ENCODE measurements at regions not wholly inside any gene's neighbourhood (a gene's known extent, or its start where the extent isn't known, plus 50 kb on each side); places are given as distances from the start of the nearest gene placed in this dataset.
"Not testable (repeated sequence)": the region's sequence is repeated elsewhere in the genome, so short reads cannot be mapped to it uniquely, and the experiment has no call there.

DNA sequence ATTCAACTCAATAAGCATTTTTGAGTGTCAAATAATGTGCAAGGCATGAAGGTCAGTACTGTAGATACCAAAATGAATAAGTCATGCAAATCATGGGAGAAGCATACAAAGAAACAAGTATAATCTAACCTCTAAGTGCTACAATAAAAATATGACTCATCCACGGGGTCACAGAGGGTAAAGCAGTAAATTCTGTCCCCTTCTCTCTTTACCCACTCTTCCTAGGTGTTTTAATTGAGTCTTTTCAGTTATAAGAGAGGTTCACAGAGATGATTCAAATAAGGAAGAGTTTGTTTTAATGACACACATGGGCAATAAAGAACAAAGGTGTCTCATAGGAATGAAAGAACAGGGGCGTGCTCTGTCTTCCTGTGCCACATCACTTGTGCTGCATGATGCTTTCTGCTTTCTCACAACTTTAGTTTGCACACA lies 71.5 kb upstream of the DAAM1 start:
- no peak for DNase-seq (ENCODE audit: low spot score)

DNA sequence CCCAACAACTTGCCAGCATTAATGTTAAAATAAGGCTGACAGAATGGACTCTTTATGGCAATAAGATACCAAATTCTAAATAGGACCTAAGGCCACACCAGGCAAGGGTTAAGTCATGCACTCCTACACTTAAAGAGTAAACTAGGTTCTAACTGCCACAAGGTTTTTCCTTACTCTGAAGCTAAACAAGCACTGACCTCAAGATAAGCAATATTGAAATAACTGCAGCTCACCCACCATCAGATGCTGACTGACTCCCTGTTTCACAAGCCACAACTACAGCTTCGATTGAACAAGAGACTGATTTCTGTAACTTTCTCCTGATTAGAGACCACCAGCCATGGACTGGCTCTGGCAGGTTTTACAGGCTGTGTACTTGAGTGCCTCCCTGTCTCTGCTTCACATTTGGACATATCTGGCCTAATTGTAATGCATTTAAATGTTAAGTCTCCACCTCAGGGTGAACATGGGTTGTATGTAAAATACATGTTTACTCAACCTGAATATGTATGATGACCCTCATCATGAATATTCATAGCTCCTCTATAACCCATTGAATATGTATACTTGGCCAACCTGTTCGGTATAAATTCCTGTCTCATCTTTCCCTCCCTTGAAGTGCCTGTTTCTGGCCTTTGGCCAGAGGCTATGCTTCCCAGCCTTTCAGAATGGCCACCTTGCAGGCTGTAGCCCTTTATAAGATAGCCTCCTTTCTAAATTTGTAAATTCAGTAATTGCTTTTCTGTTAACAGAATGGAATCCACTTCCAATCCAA lies 70.5 kb upstream of the DAAM1 start:
- no peak for DNase-seq (ENCODE audit: low spot score)

DNA sequence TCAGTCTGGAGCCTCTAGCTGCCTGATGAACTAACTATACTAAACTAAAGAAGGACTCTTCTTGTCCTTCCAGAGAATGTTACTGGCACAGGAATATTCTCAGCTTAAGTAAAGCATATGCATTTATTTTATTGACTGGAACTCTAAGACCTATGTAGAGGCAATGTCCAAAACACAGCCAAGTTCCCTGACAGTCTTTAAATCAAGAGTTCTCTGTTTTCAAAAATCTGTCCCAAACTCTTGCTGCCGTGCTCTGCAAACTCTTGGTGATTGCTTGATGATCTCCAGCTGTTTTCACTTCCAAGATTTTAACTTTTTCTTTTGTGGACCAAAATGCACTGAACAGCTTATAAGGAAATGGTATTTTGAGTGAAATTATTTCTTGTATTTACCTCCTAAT lies 67.5 kb upstream of the DAAM1 start:
- DNase-seq (ENCODE audit: low spot score), result no peak

DNA sequence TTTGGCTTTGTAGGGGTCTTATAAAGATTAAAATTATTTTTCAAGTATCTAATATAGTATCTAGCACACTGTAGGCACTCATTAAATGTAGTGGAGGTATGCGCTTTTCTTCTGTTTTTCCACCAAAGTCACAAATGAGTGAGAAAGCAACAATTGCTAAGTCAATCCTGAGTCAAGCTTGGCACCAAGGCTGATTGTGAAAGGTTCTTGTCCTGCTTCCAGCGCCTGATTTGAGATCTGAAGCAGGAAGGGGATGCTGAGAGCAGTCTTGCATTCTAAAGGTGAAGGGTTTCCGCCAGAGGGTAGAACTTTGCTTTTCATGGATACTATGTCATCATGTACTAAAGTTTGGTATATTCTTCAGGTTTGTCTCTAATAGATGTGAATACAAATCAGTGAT lies 64.9 kb upstream of the DAAM1 start:
- DNase-seq (ENCODE audit: low spot score), result peak; percentile 9

DNA sequence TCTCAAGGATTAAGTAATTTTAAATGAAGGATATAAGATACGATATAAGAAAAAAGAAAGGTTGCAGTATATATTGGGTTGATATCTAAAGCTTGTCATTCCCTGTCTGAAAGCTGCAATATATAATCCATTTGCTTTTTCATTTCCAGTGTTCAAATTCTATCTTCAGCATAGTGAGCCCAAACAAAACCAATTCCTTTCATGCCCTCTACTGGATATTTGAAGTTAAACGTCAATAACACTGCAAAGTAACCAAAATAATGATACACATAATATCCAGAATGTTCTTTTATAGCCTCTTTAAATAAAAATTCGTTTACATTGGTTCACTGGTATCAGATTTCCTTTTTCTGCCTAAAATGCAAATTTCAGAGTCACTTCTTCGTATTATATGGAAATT lies 64.5 kb upstream of the DAAM1 start:
- peak; percentile 46 for DNase-seq (ENCODE audit: low spot score)

DNA sequence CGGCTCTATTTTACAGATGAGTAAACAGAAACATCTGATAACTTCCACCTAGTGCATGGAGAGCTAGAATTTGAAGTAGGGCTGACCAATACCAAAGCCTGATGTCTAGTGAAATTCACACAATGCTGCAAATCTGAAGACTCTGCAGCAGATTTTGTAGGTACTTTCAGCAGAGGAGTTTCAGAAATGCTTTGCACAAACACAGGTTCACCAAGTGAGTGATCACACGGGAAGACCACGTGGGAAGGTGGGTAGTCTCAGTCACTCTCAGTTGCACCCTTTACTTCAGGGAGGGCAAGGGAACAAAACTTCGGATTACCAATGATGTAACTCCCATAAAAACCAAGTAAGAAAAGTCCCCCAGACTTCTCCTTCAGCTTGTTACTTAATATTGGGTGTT lies 63.3 kb upstream of the DAAM1 start:
- no peak for DNase-seq (ENCODE audit: low spot score)

DNA sequence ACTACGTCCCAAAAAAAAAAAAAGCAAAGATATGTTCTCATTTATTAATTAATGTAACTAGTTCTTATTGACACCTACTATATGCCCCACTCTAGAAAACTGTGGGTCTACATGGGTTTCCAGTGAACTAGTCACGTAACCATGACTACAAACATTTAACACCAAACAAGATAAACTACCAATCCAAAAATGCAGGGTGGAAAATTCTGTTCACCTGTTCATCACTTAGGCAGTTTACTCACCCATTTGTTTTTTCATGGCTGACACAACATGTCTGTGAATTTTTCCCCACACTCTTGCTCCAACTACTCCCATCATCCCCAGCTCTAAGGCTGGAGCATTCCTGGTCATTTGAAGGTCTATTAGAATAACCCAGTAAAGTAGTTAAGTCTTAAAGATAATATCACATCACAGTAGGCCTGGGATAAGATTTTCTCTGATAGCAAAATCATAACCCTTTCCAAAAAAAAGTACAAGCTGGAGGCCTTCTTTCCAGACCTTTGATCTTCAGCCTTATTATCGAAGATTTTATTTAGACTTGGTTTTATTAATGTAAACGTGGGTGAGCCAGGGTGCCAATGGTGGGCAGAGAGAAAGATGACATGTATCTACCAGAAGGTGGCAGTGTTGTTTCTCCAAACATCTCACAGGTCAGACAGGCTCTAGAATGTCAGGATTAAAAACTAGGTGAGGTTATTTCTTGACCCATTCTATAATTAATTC lies 61.6 kb upstream of the DAAM1 start:
- DNase-seq (ENCODE audit: low spot score), result peak; percentile 78

DNA sequence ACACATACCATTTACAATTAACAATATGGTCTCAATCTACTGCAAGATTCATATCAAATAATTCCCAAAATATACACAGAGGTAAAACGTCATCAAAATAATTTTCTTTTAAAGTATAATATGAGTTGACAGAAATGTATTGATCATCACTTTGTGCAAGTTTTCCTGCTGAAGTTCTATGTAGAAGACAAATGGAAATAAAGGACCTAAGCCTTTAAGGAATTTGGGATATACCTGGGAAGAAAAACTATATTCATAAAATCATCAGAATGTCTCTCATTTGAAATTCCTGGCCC lies 61.1 kb upstream of the DAAM1 start:
- DNase-seq (ENCODE audit: low spot score), result no peak

DNA sequence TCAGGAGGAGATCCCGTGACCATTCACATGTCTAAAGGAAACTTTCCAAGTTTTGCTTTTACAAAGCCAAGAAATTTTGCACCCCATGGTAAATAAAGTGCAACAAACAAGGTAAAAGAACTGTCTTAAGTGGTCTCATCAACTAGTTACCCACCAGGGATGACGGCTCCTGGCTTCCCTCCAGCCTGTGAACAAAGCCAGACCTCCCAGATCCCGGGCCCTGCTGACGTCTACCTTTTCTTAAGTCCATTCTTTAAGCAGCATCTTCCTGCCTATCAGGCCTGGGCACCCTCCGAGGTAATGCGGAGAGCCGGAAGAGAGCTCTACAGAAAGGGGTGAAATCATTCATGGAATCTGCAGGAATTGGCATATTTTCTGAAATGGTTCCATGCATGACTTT lies 58.0 kb upstream of the DAAM1 start:
- no peak for DNase-seq (ENCODE audit: low spot score)

DNA sequence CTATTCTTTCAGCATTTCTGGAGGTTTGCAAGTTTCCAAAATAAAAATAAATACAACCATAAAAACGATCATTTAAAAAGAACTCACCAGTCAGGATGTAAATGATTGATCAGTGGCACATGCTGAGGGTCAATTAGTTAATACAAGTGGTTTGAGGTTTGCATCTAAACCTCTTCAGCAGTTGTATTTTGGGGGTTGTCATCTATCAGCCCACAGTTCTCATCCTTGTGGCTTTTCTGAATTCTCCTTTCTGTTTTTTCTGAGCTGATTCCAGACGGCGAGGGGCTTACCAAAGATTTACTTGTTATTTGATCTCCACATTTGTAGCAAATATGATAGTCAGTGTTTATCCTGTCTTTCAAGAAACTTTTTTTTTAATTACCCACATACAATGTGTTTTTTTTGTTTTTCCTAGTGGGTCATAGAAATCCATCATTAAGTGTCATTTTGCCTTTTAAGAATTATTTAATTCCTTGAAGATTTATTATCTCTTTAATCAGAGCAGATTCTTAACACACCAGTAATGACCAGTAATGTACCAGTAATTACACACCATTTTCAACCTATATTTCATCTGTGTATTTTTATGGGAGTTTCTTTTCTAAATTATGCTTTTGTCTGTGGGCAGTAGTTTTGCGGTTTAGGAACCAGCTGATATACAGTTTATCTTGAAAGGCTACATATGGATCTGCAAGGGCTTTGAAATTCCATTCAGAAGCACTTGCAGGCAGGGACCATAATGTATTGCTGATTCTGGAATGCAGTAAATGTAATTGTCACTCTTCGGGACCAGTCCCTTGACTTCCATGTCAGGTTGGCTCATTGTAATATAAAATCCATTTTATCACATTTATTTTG lies 56.3 kb upstream of the DAAM1 start:
- DNase-seq (ENCODE audit: low spot score), result no peak

DNA sequence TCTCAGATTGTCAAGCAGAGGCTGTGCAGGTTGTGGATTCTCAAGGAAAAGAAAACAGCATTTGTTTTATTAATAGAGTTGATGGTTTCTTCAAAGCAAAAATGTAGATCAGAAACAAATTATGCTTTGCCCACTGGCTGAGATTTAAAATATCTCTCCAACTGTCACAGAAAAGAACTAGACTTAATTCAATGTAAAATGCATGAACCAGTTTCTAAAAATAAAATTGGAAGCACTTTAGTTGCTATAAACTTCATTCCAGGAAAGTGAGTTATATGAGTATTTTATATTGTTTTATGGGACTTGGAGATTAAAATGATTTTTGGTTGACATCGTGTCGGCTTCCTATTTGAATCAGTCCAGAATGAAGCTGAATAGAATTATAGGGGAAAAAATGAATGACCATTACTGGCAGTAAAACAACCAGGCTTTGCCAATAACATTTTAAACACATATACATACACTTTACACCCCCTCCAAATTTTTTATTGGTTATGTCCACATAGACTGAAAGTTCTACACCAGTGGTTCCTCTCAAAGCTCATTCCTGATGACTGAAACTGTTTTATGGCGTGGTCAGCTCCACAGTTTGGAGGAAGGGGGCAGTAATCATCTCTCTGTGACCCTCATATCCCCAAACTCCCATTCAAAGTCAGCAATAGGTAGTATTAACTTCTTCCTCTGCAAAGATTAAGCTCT lies 55.5 kb upstream of the DAAM1 start:
- no peak for DNase-seq (ENCODE audit: low spot score)

DNA sequence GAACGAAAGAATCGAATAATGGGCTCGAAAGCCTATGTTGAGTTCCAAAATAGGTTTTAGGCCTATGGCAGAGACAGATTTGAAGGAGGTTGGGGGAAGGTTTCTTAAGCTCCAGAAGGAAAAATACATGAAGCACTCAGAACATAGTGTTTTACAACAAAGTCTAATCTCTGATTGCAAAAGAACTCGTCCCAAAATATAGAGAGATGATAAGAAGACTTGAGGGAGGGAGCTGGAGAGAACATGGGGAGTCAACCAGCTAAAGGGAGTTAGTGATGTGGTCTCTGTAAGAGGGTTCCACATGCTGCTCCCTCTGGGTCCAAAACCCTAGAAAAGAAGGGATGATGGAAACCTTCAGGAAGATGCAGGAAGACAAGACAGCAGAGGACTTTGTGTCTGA lies 54.8 kb upstream of the DAAM1 start:
- no peak for DNase-seq (ENCODE audit: low spot score)

DNA sequence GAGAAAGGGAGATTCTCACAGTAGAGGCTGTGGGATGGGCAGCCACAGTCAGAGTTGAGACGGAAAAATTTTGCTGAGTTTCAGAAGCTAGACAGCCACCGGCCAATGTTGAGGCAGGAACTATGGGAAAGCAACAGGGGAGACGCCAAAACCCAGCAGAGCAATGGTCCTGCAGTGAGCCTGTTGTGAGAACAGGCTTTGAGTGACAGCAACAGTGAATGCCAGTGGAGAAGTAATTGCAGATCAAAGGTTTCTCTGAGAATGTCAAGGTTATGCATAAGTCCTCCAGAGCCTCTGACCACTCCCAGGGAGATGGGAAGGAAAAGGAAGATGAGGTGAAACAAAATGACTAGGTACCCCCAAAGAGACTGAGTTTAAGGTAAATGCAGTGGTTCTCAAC lies 54.2 kb upstream of the DAAM1 start:
- DNase-seq (ENCODE audit: low spot score), result no peak

DNA sequence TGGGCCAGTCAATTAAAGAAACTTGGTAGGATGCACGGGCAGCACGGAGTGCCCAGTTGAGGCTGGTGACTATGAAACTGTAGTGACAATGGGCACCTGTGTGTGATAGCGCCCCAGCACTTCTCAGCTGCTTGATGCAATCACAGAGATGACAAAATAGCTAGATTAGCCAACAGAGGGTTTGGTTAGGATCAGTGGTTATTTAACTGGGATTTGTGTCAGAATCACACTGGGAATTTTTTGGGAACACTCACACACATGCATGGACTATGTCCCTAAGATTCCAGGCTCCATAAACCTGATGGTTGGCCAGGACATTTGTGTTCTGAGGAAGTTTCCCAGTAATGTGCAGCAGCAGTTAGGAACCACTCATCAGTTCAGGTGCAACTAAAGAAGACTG lies 51.2 kb upstream of the DAAM1 start:
- no peak for DNase-seq (ENCODE audit: low spot score)

DNA sequence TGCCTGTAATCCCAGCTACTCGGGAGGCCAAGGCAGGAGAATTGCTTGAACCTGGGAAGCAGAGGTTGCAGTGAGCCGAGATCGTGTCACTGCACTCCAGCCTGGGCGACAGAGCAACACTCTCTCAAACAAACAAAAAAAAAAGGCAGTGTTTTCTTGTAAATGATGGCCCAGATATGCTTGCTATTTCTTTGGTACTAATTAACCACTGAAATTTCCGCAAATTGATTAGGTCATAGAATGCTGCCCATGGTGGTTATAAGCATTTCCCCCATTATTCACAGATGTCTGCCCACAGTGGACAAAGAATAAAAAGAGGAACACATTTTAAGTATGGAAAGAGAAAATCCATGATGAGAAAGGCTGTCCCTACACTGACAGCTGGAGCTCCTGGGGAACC lies 49.9 kb upstream of the DAAM1 start:
- not testable (repeated sequence) for DNase-seq (ENCODE audit: low spot score)
